ENCODE measurements at regions not wholly inside any gene's neighbourhood (a gene's known extent, or its start where the extent isn't known, plus 50 kb on each side); places are given as distances from the start of the nearest gene placed in this dataset.

GRCh38 chr16:6281994-6282393 is 1050.7 kb upstream of the RBFOX1 start:
- no peak for DNase-seq (ENCODE audit: low read depth)

- DNase-seq (ENCODE audit: low read depth) = no peak
These were observed 1051.4 kb upstream of the RBFOX1 start for GRCh38 chr16:6281274-6281673.

DNA sequence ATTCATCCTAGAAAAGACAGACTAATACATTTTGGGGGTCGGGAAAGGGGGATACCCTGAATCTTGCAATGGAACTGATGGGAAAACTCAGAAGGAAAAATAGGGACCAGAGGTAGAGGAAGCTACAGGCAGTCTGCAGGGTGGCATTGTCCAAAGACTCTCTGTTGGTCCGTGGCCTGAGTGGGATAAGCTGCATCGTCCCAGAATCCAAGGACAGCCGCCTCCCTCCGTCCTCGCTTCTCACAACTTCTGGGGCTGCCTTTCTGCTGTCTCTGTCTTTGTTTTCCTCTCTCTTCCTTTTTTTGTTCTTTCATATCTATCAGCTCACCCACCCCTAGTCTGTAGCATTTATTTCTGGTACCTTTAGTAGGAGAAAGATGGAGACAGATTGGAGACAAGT is 1052.6 kb upstream of the RBFOX1 start:
- DNase-seq (ENCODE audit: low read depth) = no peak

DNA sequence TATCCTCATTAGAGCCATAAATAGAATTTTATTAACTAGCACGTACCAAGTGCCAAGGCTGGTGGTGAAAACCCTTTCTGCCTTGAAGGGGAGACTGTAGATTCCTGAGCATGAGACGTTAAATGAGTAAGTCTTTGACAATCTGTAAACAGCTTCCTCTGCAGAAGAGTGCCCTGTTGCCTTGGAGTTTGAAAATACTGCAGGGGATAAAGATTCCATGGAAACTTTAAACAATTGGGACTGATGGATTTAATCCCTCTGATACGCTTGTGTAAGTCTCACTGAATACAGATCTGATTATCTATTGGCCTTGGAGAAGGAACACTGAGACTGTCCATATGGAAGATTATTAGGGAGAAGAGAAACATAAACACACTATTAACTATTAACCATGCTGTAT is 1053.4 kb upstream of the RBFOX1 start:
- DNase-seq (ENCODE audit: low read depth) = no peak

DNA sequence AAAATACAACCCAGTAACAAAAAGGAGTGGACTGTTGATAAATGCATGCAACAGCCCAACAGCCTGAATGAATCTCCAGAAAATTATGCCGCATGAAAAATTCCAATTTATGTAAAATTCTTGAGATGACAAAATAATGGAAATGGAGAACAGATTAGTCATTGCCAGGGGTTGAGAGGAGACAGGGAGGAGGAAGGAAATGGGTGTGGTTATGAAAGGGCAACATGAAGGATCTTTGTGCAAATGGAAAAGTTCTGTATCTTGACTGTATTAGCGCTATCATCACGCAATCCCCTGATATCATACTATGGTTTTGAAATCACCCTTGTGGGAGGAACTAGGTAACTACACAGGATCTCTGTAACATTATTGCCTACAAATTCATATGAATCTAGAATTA is 1058.3 kb upstream of the RBFOX1 start:
- no peak for DNase-seq (ENCODE audit: low read depth)

- no peak for DNase-seq (ENCODE audit: low read depth)
These were observed 1065.0 kb upstream of the RBFOX1 start for GRCh38 chr16:6267682-6268081.

GRCh38 chr16:6266703-6267102 is 1065.9 kb upstream of the RBFOX1 start:
- no peak for DNase-seq (ENCODE audit: low read depth)

DNA sequence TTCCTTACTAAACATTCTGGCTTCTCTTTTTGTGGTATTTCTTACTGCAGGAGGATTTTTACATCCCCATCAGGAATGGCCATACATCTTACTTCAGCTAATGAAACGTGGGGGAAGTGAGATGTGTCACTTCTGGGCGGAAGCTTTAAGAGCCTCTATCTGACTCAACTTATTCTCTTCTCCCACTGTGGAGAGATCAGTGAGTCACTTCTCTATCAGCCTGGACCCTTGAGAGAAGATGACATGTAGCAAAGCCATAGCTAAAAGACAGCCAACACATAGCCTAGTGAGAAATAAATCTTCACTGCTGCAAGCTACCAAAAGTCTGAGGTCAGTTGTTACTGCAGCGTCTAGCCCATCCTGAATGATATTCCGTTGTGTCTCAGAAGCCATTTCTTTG is 1066.7 kb upstream of the RBFOX1 start:
- DNase-seq (ENCODE audit: low read depth) = no peak

GRCh38 chr16:6258056-6258455 is 1074.6 kb upstream of the RBFOX1 start:
- DNase-seq (ENCODE audit: low read depth) = no peak

GRCh38 chr16:6252541-6252940 is 1080.1 kb upstream of the RBFOX1 start:
- DNase-seq (ENCODE audit: low read depth) = no peak

DNA sequence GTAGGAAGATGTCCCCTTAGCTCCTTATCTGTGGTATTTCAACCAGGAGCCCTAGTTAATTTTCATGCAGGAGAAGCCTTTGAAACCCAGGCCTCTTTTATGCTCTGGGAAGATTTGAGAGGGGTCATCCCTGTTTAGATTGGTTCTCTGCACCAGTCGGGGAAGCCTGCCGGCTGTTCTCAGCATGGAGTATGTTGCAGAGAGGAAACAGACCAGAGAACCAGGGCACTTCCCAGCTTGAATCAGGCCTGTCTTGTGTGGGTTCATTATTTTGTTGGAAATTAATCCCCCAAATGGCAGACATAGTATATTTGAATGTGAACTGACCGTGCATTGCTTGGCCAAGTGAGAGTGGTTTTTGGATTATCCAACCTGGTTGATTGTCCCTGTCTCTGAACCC is 1082.1 kb upstream of the RBFOX1 start:
- no peak for DNase-seq (ENCODE audit: low read depth)

DNA sequence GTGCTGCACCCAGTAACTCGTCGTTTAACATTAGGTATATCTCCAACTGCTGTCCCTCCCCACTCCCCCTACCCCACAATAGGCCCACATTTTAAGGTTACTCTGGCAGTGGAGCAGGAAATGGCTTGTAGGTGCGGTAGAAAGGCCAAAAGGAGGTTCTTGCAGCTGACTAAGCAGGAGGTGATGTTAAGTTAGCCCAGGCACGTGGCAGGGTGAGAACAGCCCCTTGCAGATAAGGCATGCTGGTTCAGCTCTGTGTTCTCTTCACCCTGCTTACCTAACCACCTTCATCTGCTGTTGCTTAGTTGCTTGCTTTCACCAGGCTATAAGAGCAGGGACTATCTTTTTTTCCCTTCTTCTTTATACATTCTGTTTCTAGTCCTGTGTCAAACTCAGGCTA is 1082.8 kb upstream of the RBFOX1 start:
- no peak for DNase-seq (ENCODE audit: low read depth)

DNA sequence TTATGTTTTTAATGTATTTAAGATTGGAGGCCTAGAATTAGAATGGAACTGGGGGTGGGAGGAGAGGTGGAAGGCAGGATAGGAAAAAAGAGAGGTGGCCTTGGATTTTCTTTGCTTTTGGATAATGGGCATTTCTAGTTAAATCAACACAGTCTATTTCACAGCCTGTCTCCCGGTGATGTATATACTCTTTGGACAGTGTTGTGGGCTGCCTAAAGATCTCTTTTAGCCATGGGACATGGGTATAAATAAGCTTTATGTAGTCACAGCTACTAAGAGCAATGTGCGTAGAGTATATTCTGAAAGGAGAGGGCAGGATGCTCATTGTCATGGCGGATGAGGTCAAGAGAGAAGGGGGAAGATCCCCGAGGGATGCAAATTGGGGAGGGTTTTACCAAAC is 1084.4 kb upstream of the RBFOX1 start:
- DNase-seq (ENCODE audit: low read depth) = no peak

- no peak for DNase-seq (ENCODE audit: low read depth)
These were observed 1084.9 kb upstream of the RBFOX1 start for GRCh38 chr16:6247775-6248174.

DNA sequence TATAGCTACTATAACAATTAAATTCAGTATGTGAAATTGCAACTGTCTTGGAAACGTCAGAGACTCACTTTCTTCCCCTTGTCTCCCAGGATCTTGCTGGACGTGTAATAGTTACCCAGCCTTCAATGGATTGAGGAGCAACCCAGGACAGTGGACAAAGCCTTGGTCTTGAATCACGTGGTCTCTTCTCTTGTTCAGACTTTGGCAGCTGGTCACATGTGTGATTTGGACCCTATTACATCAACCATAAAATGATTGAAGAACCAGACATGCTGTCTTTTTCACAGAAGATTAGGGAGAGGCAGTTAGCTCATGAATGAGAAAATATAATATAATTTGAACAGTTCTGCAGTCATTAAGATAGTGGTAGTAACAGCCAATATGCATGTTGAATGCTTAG is 1085.5 kb upstream of the RBFOX1 start:
- no peak for DNase-seq (ENCODE audit: low read depth)

DNA sequence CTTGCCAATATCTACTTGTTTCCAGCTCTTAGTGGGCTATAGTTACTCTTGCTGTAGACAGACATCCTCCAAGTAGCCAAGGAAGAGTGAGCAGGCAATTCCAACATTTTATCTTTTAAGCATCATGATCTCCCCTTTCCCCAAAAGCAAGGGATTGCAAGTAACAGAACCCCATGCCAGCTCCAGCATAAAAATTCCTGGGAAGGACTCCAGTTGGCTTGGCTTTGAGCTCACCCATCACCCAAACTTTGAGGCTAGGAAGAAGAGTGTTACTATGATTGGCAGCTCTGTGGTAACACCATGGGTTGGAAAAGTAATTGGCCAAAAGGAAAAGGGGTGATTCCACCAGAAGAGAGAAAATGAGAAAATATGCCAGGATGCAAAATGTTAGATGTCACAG is 1086.4 kb upstream of the RBFOX1 start:
- DNase-seq (ENCODE audit: low read depth) = no peak

DNA sequence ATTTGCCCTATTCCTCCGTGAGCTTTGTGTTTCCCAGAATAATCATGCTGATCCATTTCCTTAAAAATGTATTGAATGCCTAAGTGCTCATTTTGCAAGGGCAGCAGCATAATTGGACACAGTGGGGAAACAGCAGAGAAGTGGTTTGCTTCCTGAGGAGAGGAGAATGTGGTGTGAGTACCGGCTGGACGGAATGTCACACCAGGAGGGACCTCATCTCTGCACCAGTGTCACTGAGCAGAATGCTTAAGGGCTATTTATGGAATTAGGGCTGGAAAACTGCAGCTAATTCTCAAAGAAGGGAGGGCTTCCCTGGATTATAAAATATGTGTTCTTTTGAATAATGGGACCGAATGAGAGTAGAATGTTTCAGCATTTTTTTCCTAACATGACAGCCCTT is 1100.6 kb upstream of the RBFOX1 start:
- no peak for DNase-seq (ENCODE audit: low read depth)

DNA sequence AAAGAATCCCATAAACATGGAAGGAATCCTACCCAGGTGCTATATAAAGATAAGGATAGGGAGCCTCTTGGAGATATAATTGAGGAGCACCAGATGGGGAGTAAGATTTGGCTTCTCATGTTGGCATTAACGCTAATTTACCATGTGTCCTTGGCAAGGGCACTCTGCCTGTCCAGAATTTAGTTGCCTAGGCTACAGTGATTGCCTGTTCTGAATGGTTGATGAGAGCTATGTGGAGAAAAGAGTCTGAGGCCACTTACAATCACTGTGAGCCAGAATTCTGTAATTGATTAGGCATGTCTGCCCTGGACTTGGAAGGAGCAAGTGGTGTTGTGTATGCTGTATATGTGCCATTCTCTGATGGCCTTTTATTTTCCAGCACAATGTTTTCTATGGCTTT is 1101.2 kb upstream of the RBFOX1 start:
- no peak for DNase-seq (ENCODE audit: low read depth)

GRCh38 chr16:6229186-6229585 is 1103.5 kb upstream of the RBFOX1 start:
- no peak for DNase-seq (ENCODE audit: low read depth)

GRCh38 chr16:6218855-6219254 is 1113.8 kb upstream of the RBFOX1 start:
- DNase-seq (ENCODE audit: low read depth) = no peak

- no peak for DNase-seq (ENCODE audit: low read depth)
These were observed 1115.8 kb upstream of the RBFOX1 start for GRCh38 chr16:6216836-6217235.

DNA sequence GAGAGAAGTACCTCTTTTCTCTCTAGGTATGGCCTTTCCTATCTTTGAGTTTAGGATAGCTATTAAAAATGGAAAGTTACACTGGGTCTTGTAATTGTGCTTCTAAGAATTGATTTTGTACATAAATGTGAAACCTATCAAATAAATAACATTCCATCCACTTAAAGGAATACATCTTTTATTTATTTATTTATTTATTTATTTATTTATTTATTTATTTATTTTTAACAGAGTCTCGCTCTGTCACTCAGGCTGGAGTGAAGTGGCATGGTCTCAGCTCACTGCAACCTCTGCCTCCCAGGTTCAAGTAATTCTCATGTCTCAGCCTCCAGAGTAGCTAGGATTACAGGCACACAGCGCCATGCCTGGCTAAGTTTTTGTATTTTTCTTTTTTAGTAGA is 1114.0 kb upstream of the EEF2KMT start:
- no peak for DNase-seq (ENCODE audit: low read depth)

DNA sequence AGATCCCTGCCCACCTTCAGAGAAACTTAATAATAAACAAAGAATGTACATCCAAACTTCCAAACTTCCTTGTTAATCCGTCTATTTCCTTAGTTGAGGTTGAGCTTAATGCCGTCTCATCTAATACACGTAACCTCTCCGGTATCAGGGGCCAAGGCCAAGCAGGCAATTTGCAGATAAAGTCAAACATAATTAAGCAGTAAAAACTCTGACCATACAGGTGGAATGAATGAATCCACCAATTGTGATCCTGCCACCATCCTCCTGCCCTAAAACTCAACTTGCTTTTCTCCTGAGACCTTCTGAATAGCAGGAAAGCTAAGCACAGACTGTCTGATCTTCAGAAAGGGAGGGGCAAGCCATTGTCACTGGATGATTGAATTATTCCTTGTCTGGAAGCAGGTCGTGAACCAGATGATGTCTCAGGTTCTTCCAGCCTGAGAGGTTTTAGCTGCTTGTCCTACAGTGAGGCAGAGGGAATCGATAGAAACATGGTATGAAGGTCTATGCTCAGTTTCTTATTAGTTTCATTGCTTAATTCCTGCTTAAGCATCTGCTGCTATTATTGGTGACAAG is 1111.8 kb upstream of the EEF2KMT start:
- no peak for DNase-seq (ENCODE audit: low read depth)

DNA sequence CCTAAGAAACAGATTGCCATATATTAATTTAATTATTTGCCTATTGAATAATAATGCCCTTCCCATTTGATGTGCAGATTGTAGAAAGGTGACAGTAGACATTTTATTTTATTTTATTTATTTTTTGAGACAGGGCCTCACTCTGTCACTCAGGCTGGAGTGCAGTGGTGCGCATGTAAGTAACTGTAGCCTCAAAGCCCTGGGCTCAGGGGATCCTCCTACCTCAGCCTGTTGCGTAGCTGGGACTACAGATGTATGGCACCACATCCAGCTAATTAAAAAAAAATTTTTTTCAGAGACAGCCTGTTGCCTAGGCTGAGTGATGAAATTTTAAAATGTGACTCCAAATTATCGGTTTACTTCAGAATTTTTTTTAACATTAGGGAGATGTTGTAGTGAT is 1110.0 kb upstream of the EEF2KMT start:
- no peak for DNase-seq (ENCODE audit: low read depth)

GRCh38 chr16:6207124-6207523 is 1109.5 kb upstream of the EEF2KMT start:
- DNase-seq (ENCODE audit: low read depth) = no peak
